BJ (cell line): ENCODE measurements at regions not wholly inside any gene's neighbourhood (a gene's known extent, or its start where the extent isn't known, plus 50 kb on each side); places are given as distances from the start of the nearest gene placed in this dataset. TPM values are rescaled to one million over a fixed set of nuclear protein-coding genes. Genes with fewer than 3 reads are reported as not detected.
"Not testable (repeated sequence)": the region's sequence is repeated elsewhere in the genome, so short reads cannot be mapped to it uniquely, and the experiment has no call there.

Source experiments
- CTCF ChIA-PET: fragments of 350-600 bp; formaldehyde crosslinking; extraction: SDS; loops from one replicate; lab custom pipeline; 2021; ENCODE audit warnings: antibody characterized with exemption, inconsistent platforms; lab: Yijun Ruan, JAX
- POLR2A ChIA-PET: fragments of 300-600 bp; sonication (Branson Sonifier 250); formaldehyde crosslinking; extraction: SDS; loops from one replicate; lab custom pipeline; 2021; ENCODE audit warnings: antibody characterized with exemption; lab: Charles Lee
- DNase-seq: peaks from one replicate; pipeline ENCODE4 v3.0.0-alpha.2; 2011; ENCODE audit warnings: low read depth
- H3K27me3 ChIP-seq: 2 replicates; pipeline ENCODE4 v1.6.0; 2011; ENCODE audit warnings: low read length; ENCODE audit not compliant: control insufficient read depth, insufficient read depth
- H3K36me3 ChIP-seq: 2 replicates; pipeline ENCODE4 v1.5.1; 2011; ENCODE audit warnings: low read length; ENCODE audit not compliant: control insufficient read depth, insufficient read depth
- H3K4me3 ChIP-seq: 2 replicates; pipeline ENCODE4 v1.5.1; 2011; ENCODE audit warnings: low read depth, mild to moderate bottlenecking, control low read depth, low read length
- small RNA-seq: library from RNA; depleted of rRNA; stranded (forward); fragments of <200 nt; gene quantifications from one replicate; pipeline ENCODE3, GENCODE V24; 2012; ENCODE audit warnings: low replicate concordance, low read depth; ENCODE audit not compliant: insufficient read length
- TF ChIP-seq, protein P1 (sequence below): IDR thresholded peaks from 2 replicates; pipeline ENCODE4 v1.5.1; 2011; ENCODE audit warnings: low read depth, mild to moderate bottlenecking, control low read depth, inconsistent platforms, low read length, moderate library complexity; ENCODE audit not compliant: insufficient read depth

DNA sequence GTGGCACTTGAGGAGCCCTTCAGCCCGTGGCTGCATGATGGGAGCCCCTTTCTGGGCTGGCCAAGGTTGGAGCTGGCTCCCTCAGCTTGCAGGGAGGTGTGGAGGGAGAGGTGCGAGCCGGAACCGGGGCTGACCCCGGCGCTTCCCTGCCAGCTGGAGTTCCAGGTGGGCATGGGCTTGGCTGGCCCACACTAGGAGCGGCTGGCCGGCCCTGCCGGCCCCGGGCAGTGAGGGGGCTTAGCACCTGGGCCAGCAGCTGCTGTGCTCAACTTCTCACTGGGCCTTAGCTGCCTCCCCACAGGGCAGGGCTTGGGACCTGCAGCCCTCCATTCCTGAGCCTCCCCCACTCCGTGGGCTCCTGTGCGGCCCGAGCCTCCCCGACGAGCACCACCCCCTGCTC, 76.4 kb upstream of the FRG2C start:
- DNase-seq, H3K36me3 ChIP-seq, POLR2A ChIA-PET, H3K27me3 ChIP-seq, H3K4me3 ChIP-seq: not testable (repeated sequence)
- CTCF ChIA-PET: interaction anchor here (1.2 kb wide), 1 partner anchor 158 kb away, joined by 3 read pairs; no protein-coding TSS in a partner anchor

DNA sequence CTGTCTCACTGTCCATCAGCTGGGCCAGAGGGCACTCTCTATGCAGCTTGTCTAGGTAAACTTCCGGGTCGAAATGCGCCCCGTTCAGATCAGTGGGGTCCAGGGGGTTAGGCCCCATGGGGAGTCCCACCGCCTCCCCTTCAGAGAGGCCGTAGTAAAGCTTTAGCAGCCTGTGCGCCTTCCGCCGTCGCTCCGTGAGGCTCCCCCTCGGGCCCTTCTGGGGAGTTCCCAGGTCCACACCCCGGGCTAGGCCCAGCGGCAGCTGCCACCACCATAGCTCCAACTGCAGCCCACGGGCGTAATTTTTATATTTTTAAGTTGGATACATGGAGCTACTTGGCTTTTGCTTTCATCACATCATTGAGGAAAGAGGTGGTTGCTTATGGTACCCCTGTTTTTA, 73.7 kb upstream of the FRG2C start:
- H3K4me3 ChIP-seq, DNase-seq, POLR2A ChIA-PET, H3K27me3 ChIP-seq, H3K36me3 ChIP-seq: not testable (repeated sequence)
- CTCF ChIA-PET: interaction anchor here (1.7 kb wide), 1 partner anchor 11 kb away, joined by 6 read pairs; no protein-coding TSS in a partner anchor

DNA sequence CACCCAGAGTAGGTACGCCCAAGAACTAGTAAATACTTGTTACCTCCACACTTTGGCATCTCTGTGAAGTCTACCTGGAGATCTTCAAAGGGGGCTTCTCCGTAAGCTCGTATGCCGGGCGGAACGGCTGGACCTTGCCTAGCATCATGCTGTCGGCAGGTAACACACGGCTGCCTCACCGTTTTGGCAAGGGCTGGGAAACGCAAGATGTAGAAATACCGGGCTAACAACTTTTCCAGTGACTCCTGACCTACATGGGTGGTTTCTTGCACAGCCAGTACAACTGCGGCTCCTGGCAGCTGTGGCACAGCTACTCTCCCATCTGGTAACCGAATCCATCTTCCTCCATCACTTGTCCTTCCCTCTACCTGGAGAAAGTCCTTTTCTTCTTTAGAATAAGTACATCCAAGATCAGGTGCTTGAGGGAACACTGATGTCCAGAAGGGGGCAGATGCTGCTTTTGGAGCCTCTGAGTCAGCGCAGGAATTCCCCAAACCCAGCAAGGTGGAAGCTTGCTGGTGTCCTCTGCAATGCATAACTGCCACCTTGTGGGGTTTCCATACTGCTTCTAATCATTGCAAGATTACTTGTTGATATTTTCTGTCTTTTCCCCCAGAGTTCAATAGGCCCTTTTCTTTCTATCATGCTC, 59.7 kb upstream of the FRG2C start:
- H3K36me3 ChIP-seq, H3K27me3 ChIP-seq, H3K4me3 ChIP-seq, POLR2A ChIA-PET, CTCF ChIA-PET, DNase-seq: not testable (repeated sequence)

DNA sequence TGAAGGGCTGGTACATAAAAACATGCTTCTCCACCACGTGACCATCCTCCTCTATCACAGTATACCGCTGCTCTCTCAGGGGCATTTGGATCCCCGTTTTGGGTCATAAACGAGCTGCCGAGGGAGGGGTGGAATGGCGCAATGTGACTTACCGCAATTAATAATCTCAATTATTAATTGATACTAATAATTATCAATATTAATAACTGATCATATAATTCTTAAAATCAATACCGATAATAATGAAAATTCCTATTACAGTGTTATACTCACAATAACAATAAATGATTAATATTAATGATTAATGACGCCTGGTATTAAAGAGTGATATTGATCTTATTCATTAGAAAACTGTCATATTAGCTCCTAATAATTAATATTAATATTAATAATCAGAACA, 56.1 kb upstream of the FRG2C start:
- CTCF ChIA-PET, H3K27me3 ChIP-seq, H3K4me3 ChIP-seq, DNase-seq, H3K36me3 ChIP-seq, POLR2A ChIA-PET: not testable (repeated sequence)

DNA sequence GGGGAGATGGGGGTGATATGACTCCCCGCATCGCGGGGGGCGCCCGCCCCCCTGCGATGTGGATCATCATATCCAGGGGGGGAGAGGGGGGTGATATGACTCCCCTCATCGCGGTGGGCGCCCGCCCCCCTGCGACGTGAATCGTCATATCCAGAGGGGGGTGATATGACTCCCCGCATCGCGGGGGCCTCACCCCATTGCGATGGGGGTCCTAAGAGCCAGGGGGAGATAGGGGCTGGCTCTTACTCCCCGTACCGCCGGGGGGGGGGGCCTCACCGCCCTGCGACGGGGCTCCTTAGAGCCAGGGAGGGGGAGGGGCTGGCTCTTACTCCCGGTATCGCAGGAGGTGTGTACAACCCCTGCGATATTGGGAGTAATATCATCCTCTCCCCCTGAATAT, 54.5 kb upstream of the FRG2C start:
- DNase-seq, H3K27me3 ChIP-seq, CTCF ChIA-PET, POLR2A ChIA-PET, H3K36me3 ChIP-seq, H3K4me3 ChIP-seq: not testable (repeated sequence)

DNA sequence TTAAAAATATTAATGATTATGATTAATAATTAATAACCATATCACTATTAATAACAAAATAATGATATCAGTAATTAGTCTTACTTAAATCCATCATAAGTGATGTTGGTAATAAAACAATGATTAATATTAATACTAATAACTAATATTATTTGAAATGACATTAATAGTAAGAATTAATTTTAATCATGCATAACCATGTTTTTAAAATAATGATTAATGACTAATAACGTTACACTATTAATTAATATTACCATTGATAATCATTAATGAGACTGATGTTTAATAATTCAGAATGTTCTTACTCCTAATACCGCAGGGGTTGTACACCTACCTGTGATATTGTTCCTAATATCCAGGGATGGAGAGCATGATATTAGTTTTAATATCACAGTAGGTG, 53.4 kb upstream of the FRG2C start:
- ChIA-PET CTCF (no interaction called here), POLR2A (no interaction called here)
- no peak for DNase-seq
- H3K27me3 ChIP-seq: no peaks in the 10 kb centered on the region
- H3K36me3 ChIP-seq: no peaks in the 10 kb centered on the region
- no peak overlapping the region for H3K4me3 ChIP-seq
- TF ChIP-seq, protein P1, sequence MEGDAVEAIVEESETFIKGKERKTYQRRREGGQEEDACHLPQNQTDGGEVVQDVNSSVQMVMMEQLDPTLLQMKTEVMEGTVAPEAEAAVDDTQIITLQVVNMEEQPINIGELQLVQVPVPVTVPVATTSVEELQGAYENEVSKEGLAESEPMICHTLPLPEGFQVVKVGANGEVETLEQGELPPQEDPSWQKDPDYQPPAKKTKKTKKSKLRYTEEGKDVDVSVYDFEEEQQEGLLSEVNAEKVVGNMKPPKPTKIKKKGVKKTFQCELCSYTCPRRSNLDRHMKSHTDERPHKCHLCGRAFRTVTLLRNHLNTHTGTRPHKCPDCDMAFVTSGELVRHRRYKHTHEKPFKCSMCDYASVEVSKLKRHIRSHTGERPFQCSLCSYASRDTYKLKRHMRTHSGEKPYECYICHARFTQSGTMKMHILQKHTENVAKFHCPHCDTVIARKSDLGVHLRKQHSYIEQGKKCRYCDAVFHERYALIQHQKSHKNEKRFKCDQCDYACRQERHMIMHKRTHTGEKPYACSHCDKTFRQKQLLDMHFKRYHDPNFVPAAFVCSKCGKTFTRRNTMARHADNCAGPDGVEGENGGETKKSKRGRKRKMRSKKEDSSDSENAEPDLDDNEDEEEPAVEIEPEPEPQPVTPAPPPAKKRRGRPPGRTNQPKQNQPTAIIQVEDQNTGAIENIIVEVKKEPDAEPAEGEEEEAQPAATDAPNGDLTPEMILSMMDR: no peak

DNA sequence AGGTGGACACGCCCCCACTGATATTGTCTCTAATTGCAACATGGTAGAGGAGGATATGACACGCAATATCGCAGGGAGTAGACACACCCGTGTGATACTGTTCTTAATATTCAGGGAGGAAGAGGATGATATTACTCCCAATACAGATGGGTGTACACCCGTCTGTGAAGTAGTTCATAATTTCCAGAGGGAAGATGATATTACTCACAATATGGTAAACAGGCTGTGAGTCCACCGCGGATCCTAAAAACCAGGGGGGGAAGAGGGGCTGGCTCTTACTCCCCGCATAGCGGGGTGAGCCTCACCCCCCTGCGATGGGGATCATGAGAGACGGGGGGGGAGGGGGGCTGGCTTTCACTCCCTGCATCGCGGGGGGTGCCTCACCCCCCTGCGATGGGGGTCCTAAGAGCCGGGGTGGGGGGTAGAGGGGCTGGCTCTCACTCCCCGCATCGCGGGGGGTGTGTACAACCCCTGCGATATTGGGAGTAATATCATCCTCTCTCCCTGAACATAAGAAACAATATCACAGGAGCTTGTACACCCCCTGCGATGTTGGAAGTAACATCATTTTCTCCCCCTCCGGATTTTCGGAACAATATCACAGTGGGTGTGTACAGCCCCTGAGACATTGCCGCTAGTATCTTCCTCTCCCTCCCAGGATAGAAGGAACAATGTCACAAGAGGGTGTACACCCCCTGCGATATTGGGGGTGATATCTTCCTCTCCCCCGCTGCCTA, 52.2 kb upstream of the FRG2C start:
- H3K36me3 ChIP-seq, DNase-seq, H3K27me3 ChIP-seq, POLR2A ChIA-PET, CTCF ChIA-PET, H3K4me3 ChIP-seq: not testable (repeated sequence)

Small RNA genes lying in the stretch of these regions (small RNA-seq; reads per million reads assigned to genes)
- gene AC139453.1: not detected
- not detected for gene LSP1P2
- not detected for gene MIR4444-2
- gene RN7SL294P: not detected
- not detected for gene SNRPCP10
